ENCODE measurements at regions not wholly inside any gene's neighbourhood (a gene's known extent, or its start where the extent isn't known, plus 50 kb on each side); places are given as distances from the start of the nearest gene placed in this dataset.
A peak's percentile ranks its signal among the peaks of the same experiment; 100 is the strongest.

DNA sequence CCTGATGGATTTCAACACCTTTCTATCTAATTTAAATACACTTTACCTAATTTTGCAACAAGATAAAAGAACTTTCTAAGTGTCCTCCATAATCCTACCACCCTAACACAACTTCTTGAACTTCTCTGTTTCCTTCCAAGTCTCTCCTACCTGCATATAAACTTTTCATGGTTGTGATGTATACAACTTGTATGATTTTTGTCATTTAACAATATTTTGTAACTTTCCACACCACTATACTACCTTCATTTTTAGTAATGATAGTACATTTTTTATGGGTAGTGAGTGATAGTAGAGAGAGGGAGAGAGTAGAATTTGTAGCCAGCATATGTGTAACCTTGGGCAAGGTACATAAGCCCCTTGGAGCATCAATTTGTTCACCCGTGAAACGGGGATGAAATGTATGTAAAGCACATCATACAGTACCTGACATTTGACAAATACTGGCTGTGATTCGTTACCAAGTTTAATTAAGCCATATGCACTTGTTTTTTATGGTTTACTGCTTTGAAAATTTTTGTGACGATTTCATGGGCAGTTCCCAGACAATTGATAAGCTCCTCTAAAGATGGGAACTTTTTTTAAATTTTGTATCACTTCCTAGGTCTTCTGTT, 177.8 kb upstream of the SLC38A2 start (continued):
- no peak for TF ChIP-seq TEAD1 (CRISPR knock-in tag; IDR thresholded peaks at IDR 0.05)
- no peak for TF ChIP-seq ZNF396 (CRISPR knock-in tag; IDR thresholded peaks at IDR 0.05; ENCODE audit: borderline replicate concordance)
- TF ChIP-seq, protein P1, sequence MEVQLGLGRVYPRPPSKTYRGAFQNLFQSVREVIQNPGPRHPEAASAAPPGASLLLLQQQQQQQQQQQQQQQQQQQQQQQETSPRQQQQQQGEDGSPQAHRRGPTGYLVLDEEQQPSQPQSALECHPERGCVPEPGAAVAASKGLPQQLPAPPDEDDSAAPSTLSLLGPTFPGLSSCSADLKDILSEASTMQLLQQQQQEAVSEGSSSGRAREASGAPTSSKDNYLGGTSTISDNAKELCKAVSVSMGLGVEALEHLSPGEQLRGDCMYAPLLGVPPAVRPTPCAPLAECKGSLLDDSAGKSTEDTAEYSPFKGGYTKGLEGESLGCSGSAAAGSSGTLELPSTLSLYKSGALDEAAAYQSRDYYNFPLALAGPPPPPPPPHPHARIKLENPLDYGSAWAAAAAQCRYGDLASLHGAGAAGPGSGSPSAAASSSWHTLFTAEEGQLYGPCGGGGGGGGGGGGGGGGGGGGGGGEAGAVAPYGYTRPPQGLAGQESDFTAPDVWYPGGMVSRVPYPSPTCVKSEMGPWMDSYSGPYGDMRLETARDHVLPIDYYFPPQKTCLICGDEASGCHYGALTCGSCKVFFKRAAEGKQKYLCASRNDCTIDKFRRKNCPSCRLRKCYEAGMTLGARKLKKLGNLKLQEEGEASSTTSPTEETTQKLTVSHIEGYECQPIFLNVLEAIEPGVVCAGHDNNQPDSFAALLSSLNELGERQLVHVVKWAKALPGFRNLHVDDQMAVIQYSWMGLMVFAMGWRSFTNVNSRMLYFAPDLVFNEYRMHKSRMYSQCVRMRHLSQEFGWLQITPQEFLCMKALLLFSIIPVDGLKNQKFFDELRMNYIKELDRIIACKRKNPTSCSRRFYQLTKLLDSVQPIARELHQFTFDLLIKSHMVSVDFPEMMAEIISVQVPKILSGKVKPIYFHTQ (CRISPR knock-in tag; IDR thresholded peaks at IDR 0.05), result no peak
- TF ChIP-seq NFYB (CRISPR knock-in tag; conservative IDR thresholded peaks at IDR 0.05; ENCODE audit: low read depth), result no peak
- TF ChIP-seq, protein P2, sequence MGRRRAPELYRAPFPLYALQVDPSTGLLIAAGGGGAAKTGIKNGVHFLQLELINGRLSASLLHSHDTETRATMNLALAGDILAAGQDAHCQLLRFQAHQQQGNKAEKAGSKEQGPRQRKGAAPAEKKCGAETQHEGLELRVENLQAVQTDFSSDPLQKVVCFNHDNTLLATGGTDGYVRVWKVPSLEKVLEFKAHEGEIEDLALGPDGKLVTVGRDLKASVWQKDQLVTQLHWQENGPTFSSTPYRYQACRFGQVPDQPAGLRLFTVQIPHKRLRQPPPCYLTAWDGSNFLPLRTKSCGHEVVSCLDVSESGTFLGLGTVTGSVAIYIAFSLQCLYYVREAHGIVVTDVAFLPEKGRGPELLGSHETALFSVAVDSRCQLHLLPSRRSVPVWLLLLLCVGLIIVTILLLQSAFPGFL (CRISPR knock-in tag; IDR thresholded peaks at IDR 0.05; ENCODE audit: borderline replicate concordance), result no peak
- TF ChIP-seq ESRRA (CRISPR knock-in tag; IDR thresholded peaks at IDR 0.05; ENCODE audit: borderline replicate concordance), result no peak

DNA sequence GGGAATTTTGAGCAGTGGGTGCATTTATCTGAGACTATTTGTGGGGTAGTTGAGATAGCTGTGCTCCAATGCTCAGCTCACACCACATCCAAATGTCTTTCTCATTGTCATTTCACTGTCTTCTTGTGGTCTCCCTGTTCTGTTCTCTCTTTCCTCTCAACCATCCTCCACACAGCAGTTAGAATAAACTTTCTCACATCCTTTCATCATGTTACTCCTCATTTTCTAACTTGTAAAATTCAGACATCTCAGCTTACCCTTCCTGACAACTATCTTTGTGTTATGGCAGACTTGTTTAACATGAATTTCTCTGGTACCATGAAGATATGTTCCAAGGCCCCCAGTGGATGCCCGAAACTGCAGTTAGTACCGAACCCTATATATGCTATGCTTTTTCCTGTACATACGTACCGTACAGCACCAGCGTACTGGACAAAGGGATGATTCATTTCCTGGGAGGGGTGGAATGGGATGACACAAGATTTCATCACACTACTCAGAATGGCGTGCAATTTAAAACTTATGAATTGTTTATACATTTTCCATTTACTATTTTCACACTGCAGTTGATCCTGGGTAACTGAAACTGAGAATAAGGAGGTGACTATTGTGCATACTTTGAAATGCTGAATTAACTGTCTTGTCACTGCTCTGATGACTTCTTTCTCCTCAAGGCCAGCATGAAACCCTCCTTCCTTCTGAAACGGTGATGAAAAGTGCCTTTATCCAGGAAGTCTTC, 177.1 kb upstream of the SLC38A2 start:
- peak; percentile 39; the same call in 1 of the 2 replicates for TF ChIP-seq GABPB1 (CRISPR knock-in tag; IDR thresholded peaks at IDR 0.05)
- no peak for TF ChIP-seq FOXP1 (CRISPR knock-in tag; IDR thresholded peaks at IDR 0.05; ENCODE audit: borderline replicate concordance)
- Mint-ChIP-seq H3K4me1 (peaks cover 16% of the 10 kb centered on the region), H3K27me3 (ENCODE audit: low read depth) (peaks cover 1% of the 10 kb centered on the region; the same call in 1 of the 2 replicates), H3K27ac (no peak overlapping the region), H3K4me3 (no peak overlapping the region), H3K9me3 (peaks cover 19% of the 10 kb centered on the region), H3K36me3 (peaks cover 21% of the 10 kb centered on the region)
- no peak for DNase-seq (ENCODE audit: low spot score)
- ChIA-PET CTCF (no interaction called here), POLR2A (no interaction called here)
- no peak for ATAC-seq

DNA sequence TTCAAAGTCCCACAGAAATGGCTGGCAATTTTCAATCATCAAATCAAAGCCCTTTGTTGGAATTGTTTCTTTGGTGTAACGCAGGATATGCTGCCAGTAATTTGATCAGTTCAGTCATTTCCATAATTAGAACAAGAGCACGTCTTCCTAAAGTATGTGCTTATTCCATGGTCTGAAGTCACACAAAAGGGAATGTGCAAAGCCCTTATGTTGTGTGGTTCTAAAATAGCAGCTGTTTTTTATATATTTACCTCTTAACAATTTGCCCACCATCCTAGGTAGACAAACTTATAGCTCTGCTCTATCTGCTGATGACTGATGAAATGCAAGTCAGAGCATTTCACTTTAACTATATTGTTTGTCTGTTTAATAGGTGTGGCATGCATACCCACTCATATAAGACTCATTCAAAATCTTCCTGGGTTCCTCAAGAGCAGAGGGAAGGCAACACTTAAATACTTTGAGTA, 176.1 kb upstream of the SLC38A2 start:
- ATAC-seq (no peak), DNase-seq (ENCODE audit: low spot score) (no peak)
- ChIA-PET POLR2A (no interaction called here), CTCF (no interaction called here)
- H3K27ac Mint-ChIP-seq, result peak overlapping the region; percentile 37; the same call in 1 of the 2 replicates
- peaks cover 28% of the 10 kb centered on the region for H3K9me3 Mint-ChIP-seq
- peaks cover 30% of the 10 kb centered on the region for H3K36me3 Mint-ChIP-seq
- no peak overlapping the region for H3K4me3 Mint-ChIP-seq
- H3K27me3 Mint-ChIP-seq (ENCODE audit: low read depth), result peaks cover 6% of the 10 kb centered on the region; the same call in 1 of the 2 replicates
- peaks cover 16% of the 10 kb centered on the region for H3K4me1 Mint-ChIP-seq
- TF ChIP-seq, protein P3, sequence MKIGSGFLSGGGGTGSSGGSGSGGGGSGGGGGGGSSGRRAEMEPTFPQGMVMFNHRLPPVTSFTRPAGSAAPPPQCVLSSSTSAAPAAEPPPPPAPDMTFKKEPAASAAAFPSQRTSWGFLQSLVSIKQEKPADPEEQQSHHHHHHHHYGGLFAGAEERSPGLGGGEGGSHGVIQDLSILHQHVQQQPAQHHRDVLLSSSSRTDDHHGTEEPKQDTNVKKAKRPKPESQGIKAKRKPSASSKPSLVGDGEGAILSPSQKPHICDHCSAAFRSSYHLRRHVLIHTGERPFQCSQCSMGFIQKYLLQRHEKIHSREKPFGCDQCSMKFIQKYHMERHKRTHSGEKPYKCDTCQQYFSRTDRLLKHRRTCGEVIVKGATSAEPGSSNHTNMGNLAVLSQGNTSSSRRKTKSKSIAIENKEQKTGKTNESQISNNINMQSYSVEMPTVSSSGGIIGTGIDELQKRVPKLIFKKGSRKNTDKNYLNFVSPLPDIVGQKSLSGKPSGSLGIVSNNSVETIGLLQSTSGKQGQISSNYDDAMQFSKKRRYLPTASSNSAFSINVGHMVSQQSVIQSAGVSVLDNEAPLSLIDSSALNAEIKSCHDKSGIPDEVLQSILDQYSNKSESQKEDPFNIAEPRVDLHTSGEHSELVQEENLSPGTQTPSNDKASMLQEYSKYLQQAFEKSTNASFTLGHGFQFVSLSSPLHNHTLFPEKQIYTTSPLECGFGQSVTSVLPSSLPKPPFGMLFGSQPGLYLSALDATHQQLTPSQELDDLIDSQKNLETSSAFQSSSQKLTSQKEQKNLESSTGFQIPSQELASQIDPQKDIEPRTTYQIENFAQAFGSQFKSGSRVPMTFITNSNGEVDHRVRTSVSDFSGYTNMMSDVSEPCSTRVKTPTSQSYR (CRISPR knock-in tag; IDR thresholded peaks at IDR 0.05), result no peak
- TF ChIP-seq, protein P4, sequence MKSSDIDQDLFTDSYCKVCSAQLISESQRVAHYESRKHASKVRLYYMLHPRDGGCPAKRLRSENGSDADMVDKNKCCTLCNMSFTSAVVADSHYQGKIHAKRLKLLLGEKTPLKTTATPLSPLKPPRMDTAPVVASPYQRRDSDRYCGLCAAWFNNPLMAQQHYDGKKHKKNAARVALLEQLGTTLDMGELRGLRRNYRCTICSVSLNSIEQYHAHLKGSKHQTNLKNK (CRISPR knock-in tag; IDR thresholded peaks at IDR 0.05), result no peak
- TF ChIP-seq PRRX2 (CRISPR knock-in tag; IDR thresholded peaks at IDR 0.05) (no peak), TCF7 (CRISPR knock-in tag; IDR thresholded peaks at IDR 0.05; ENCODE audit: low read depth) (no peak), KAT7 (CRISPR knock-in tag; IDR thresholded peaks at IDR 0.05; ENCODE audit: borderline replicate concordance) (no peak), RELA (CRISPR knock-in tag; IDR thresholded peaks at IDR 0.05; ENCODE audit: borderline replicate concordance) (no peak), ZNF263 (CRISPR knock-in tag; IDR thresholded peaks at IDR 0.05; ENCODE audit: low read depth) (no peak), ELF4 (CRISPR knock-in tag; IDR thresholded peaks at IDR 0.05; ENCODE audit: low read depth) (no peak), FOXJ3 (CRISPR knock-in tag; IDR thresholded peaks at IDR 0.05; ENCODE audit: borderline replicate concordance) (no peak)
- TF ChIP-seq, protein P5, sequence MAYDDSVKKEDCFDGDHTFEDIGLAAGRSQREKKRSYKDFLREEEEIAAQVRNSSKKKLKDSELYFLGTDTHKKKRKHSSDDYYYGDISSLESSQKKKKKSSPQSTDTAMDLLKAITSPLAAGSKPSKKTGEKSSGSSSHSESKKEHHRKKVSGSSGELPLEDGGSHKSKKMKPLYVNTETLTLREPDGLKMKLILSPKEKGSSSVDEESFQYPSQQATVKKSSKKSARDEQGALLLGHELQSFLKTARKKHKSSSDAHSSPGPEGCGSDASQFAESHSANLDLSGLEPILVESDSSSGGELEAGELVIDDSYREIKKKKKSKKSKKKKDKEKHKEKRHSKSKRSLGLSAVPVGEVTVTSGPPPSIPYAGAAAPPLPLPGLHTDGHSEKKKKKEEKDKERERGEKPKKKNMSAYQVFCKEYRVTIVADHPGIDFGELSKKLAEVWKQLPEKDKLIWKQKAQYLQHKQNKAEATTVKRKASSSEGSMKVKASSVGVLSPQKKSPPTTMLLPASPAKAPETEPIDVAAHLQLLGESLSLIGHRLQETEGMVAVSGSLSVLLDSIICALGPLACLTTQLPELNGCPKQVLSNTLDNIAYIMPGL (CRISPR knock-in tag; IDR thresholded peaks at IDR 0.05), result no peak
- TF ChIP-seq, protein P6, sequence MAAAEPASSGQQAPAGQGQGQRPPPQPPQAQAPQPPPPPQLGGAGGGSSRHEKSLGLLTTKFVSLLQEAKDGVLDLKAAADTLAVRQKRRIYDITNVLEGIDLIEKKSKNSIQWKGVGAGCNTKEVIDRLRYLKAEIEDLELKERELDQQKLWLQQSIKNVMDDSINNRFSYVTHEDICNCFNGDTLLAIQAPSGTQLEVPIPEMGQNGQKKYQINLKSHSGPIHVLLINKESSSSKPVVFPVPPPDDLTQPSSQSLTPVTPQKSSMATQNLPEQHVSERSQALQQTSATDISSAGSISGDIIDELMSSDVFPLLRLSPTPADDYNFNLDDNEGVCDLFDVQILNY (CRISPR knock-in tag; IDR thresholded peaks at IDR 0.05), result no peak
- TF ChIP-seq, protein P7, sequence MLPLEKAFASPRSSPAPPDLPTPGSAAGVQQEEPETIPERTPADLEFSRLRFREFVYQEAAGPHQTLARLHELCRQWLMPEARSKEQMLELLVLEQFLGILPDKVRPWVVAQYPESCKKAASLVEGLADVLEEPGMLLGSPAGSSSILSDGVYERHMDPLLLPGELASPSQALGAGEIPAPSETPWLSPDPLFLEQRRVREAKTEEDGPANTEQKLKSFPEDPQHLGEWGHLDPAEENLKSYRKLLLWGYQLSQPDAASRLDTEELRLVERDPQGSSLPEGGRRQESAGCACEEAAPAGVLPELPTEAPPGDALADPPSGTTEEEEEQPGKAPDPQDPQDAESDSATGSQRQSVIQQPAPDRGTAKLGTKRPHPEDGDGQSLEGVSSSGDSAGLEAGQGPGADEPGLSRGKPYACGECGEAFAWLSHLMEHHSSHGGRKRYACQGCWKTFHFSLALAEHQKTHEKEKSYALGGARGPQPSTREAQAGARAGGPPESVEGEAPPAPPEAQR (CRISPR knock-in tag; IDR thresholded peaks at IDR 0.05), result no peak

Measured in WTC11 (cell line).